ENCODE measurements at regions not wholly inside any gene's neighbourhood (a gene's known extent, or its start where the extent isn't known, plus 50 kb on each side); places are given as distances from the start of the nearest gene placed in this dataset.

DNA sequence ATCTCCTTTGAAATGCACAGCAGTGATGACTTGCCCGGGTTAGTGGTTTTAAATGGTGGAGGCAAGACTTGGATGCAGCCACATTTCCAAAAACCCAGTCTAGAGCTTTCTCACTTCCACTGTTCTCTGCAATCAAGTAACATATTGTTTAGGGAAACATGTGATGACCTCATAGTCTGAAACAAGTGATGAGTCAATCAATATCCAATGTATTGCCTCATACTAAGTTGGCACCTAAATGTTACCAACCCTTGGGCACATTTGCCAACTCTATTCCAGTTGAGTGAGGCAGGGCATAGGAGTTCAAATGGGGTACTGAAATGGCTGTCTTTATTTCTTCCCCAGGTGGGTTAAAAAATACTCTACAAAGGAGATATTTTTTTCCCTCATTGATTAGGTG lies 1105.4 kb downstream of the VRK1 start:
- no peak overlapping the region for H3K27ac ChIP-seq (ENCODE audit: low read depth, low read length)
- H4K20me1 ChIP-seq (ENCODE audit: insufficient read depth, low read length): no peaks in the 10 kb centered on the region
- TF ChIP-seq EZH2 (IDR thresholded peaks at IDR 0.05; ENCODE audit: insufficient read depth, low read length): no peak
- FAIRE-seq (no peak), DNase-seq (ENCODE audit: low read depth) (no peak)
- Mint-ChIP-seq H3K4me3 (ENCODE audit: unreplicated experiment) (no peak overlapping the region), H3K4me1 (ENCODE audit: low read depth, unreplicated experiment) (no peaks in the 10 kb centered on the region), H3K36me3 (ENCODE audit: low read depth, unreplicated experiment) (no peaks in the 10 kb centered on the region), H3K9me3 (ENCODE audit: unreplicated experiment) (no peaks in the 10 kb centered on the region), H3K27ac (ENCODE audit: unreplicated experiment) (no peak overlapping the region), H3K27me3 (ENCODE audit: low read depth, unreplicated experiment) (peaks cover 3% of the 10 kb centered on the region)
- H3K27me3 ChIP-seq (ENCODE audit: insufficient read depth, low read length): no peaks in the 10 kb centered on the region
- H3K4me1 ChIP-seq (ENCODE audit: insufficient read depth, low read length): no peaks in the 10 kb centered on the region
- H3K9ac ChIP-seq (ENCODE audit: low read length): no peak overlapping the region
- no peak overlapping the region for H3K4me2 ChIP-seq (ENCODE audit: low read length)
- H3K36me3 ChIP-seq (ENCODE audit: insufficient read depth, low read length): no peaks in the 10 kb centered on the region
- no peak overlapping the region for H3K4me3 ChIP-seq (ENCODE audit: insufficient read depth, low read depth, low read length)
- no peaks in the 10 kb centered on the region for H3K9me3 ChIP-seq (ENCODE audit: insufficient read depth, low read depth, low read length)
- H2AFZ ChIP-seq (ENCODE audit: low read depth, low read length): no peak overlapping the region
- H3K79me2 ChIP-seq (ENCODE audit: insufficient read depth, low read length): no peaks in the 10 kb centered on the region

DNA sequence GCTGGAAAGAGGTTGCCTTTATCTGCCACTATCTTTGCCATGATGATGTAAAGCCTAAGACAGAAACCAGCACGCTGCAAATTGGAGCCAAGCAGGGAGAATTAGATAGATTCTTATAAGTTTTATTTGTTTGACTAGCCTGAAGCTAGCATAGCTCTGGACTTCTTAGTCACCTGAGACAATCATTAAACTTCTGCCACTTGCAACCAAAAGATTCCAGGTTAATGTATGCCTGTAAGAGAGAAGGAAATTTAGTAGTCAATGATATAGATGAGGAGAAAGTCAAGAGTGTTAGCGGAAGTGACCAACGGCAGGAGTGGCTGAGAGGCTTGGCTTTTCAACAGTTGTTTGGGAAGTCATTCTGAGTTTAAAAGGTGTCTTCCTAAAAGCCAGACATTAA lies 1106.6 kb downstream of the VRK1 start:
- no peak overlapping the region for H3K27ac ChIP-seq (ENCODE audit: low read depth, low read length)
- no peak overlapping the region for H3K4me3 ChIP-seq (ENCODE audit: insufficient read depth, low read depth, low read length)
- DNase-seq (ENCODE audit: low read depth): no peak
- no peak overlapping the region for H2AFZ ChIP-seq (ENCODE audit: low read depth, low read length)
- Mint-ChIP-seq H3K4me1 (ENCODE audit: low read depth, unreplicated experiment) (no peaks in the 10 kb centered on the region), H3K4me3 (ENCODE audit: unreplicated experiment) (no peak overlapping the region), H3K27ac (ENCODE audit: unreplicated experiment) (no peak overlapping the region), H3K36me3 (ENCODE audit: low read depth, unreplicated experiment) (no peaks in the 10 kb centered on the region), H3K27me3 (ENCODE audit: low read depth, unreplicated experiment) (peaks cover 3% of the 10 kb centered on the region), H3K9me3 (ENCODE audit: unreplicated experiment) (peaks cover 3% of the 10 kb centered on the region)
- no peak for FAIRE-seq
- no peaks in the 10 kb centered on the region for H3K36me3 ChIP-seq (ENCODE audit: insufficient read depth, low read length)
- no peaks in the 10 kb centered on the region for H4K20me1 ChIP-seq (ENCODE audit: insufficient read depth, low read length)
- TF ChIP-seq, protein P1, sequence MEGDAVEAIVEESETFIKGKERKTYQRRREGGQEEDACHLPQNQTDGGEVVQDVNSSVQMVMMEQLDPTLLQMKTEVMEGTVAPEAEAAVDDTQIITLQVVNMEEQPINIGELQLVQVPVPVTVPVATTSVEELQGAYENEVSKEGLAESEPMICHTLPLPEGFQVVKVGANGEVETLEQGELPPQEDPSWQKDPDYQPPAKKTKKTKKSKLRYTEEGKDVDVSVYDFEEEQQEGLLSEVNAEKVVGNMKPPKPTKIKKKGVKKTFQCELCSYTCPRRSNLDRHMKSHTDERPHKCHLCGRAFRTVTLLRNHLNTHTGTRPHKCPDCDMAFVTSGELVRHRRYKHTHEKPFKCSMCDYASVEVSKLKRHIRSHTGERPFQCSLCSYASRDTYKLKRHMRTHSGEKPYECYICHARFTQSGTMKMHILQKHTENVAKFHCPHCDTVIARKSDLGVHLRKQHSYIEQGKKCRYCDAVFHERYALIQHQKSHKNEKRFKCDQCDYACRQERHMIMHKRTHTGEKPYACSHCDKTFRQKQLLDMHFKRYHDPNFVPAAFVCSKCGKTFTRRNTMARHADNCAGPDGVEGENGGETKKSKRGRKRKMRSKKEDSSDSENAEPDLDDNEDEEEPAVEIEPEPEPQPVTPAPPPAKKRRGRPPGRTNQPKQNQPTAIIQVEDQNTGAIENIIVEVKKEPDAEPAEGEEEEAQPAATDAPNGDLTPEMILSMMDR (IDR thresholded peaks at IDR 0.05; ENCODE audit: insufficient read depth, low read depth, low read length): no peak
- TF ChIP-seq EZH2 (IDR thresholded peaks at IDR 0.05; ENCODE audit: insufficient read depth, low read length): no peak
- no peaks in the 10 kb centered on the region for H3K27me3 ChIP-seq (ENCODE audit: insufficient read depth, low read length)
- H3K9me3 ChIP-seq (ENCODE audit: insufficient read depth, low read depth, low read length): peaks cover 3% of the 10 kb centered on the region
- H3K9ac ChIP-seq (ENCODE audit: low read length): no peak overlapping the region
- no peak overlapping the region for H3K4me2 ChIP-seq (ENCODE audit: low read length)
- H3K4me1 ChIP-seq (ENCODE audit: insufficient read depth, low read length): no peaks in the 10 kb centered on the region
- H3K79me2 ChIP-seq (ENCODE audit: insufficient read depth, low read length): no peaks in the 10 kb centered on the region

DNA sequence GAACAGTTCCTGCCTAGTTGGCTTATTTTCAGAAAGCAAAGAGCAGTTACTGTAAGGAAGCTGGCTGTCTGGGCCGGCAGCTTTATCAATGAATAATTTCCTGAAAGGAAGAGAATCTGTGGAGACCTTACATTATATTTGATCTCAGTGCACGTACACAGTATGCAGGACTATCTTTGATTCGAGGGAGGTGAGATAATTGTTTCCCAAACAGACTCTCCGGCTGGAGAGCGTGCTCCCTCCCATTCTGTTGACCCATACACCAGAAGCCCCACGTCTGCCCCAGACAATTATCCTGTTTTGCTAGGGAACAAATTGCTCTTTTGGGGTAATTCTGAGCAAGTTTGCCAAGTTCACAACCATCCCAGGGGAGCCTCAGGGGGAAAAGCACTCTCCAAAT lies 1115.0 kb downstream of the VRK1 start:
- no peaks in the 10 kb centered on the region for H3K4me1 ChIP-seq (ENCODE audit: insufficient read depth, low read length)
- DNase-seq (ENCODE audit: low read depth) (no peak), FAIRE-seq (no peak)
- TF ChIP-seq, protein P1 (IDR thresholded peaks at IDR 0.05; ENCODE audit: insufficient read depth, low read depth, low read length): no peak
- TF ChIP-seq EZH2 (IDR thresholded peaks at IDR 0.05; ENCODE audit: insufficient read depth, low read length): no peak
- no peak overlapping the region for H3K27ac Mint-ChIP-seq (ENCODE audit: unreplicated experiment)
- peaks cover 23% of the 10 kb centered on the region for H3K27me3 Mint-ChIP-seq (ENCODE audit: low read depth, unreplicated experiment)
- H4K20me1 ChIP-seq (ENCODE audit: insufficient read depth, low read length): no peaks in the 10 kb centered on the region
- no peak overlapping the region for H3K9ac ChIP-seq (ENCODE audit: low read length)
- H3K79me2 ChIP-seq (ENCODE audit: insufficient read depth, low read length): no peaks in the 10 kb centered on the region
- H3K4me3 ChIP-seq (ENCODE audit: insufficient read depth, low read depth, low read length): no peak overlapping the region
- no peaks in the 10 kb centered on the region for H3K4me1 Mint-ChIP-seq (ENCODE audit: low read depth, unreplicated experiment)
- H3K9me3 Mint-ChIP-seq (ENCODE audit: unreplicated experiment): peaks cover 8% of the 10 kb centered on the region
- H3K27ac ChIP-seq (ENCODE audit: low read depth, low read length): no peak overlapping the region
- H3K9me3 ChIP-seq (ENCODE audit: insufficient read depth, low read depth, low read length): peaks cover 3% of the 10 kb centered on the region
- H3K36me3 ChIP-seq (ENCODE audit: insufficient read depth, low read length): no peaks in the 10 kb centered on the region
- no peaks in the 10 kb centered on the region for H3K36me3 Mint-ChIP-seq (ENCODE audit: low read depth, unreplicated experiment)
- no peak overlapping the region for H3K4me2 ChIP-seq (ENCODE audit: low read length)
- no peak overlapping the region for H3K4me3 Mint-ChIP-seq (ENCODE audit: unreplicated experiment)
- H3K27me3 ChIP-seq (ENCODE audit: insufficient read depth, low read length): no peaks in the 10 kb centered on the region
- no peak overlapping the region for H2AFZ ChIP-seq (ENCODE audit: low read depth, low read length)

All from astrocyte (in vitro differentiated cells and primary cell).